ENCODE measurements at regions not wholly inside any gene's neighbourhood (a gene's known extent, or its start where the extent isn't known, plus 50 kb on each side); places are given as distances from the start of the nearest gene placed in this dataset.

- no peak for ATAC-seq
- no peak for TF ChIP-seq E2F5 (CRISPR knock-in tag; IDR thresholded peaks at IDR 0.05)
- TF ChIP-seq NCOA6 (IDR thresholded peaks at IDR 0.05) = no peak
- no peak for TF ChIP-seq NFE2L1 (tag; IDR thresholded peaks at IDR 0.05; ENCODE audit: borderline replicate concordance, low read depth)
- TF ChIP-seq KAT8 (IDR thresholded peaks at IDR 0.05; ENCODE audit: low read depth) = no peak
- no peak for TF ChIP-seq ZNF41 (CRISPR knock-in tag; conservative IDR thresholded peaks at IDR 0.05)
- TF ChIP-seq RERE (CRISPR knock-in tag; IDR thresholded peaks at IDR 0.05; ENCODE audit: borderline replicate concordance) = no peak
- TF ChIP-seq, protein P1, sequence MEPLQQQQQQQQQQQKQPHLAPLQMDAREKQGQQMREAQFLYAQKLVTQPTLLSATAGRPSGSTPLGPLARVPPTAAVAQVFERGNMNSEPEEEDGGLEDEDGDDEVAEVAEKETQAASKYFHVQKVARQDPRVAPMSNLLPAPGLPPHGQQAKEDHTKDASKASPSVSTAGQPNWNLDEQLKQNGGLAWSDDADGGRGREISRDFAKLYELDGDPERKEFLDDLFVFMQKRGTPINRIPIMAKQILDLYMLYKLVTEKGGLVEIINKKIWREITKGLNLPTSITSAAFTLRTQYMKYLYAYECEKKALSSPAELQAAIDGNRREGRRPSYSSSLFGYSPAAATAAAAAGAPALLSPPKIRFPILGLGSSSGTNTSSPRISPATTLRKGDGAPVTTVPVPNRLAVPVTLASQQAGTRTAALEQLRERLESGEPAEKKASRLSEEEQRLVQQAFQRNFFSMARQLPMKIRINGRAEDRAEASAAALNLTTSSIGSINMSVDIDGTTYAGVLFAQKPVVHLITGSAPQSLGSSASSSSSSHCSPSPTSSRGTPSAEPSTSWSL (CRISPR knock-in tag; IDR thresholded peaks at IDR 0.05; ENCODE audit: borderline replicate concordance) = no peak
- no peak for TF ChIP-seq CTCFL (IDR thresholded peaks at IDR 0.05; ENCODE audit: borderline replicate concordance, insufficient read depth, low read depth, low read length, poor library complexity, severe bottlenecking)
- TF ChIP-seq ZNF436 (CRISPR knock-in tag; IDR thresholded peaks at IDR 0.05) = no peak
- FAIRE-seq = no peak
Observed at GRCh38 chr5:148903587-148903986, 77.2 kb downstream of the ADRB2 start.

More at GRCh38 chr5:148903587-148903986, 77.2 kb downstream of the ADRB2 start:
- ChIA-PET POLR2A (no interaction called here), CTCF (ENCODE audit: low intra/inter-chr PET ratio) (no interaction called here)
- Histone ChIP-seq H3K9ac (ENCODE audit: insufficient read depth in 1 of 2, low read depth in 2 of 2, low read length in 2 of 2) (no peak overlapping the region), H3K27ac (ENCODE audit: extremely low read depth, low read depth, low read length) (no peak overlapping the region), H3K27me3 (ENCODE audit: control insufficient read depth in 2 of 2, insufficient read depth in 2 of 2, low read length in 2 of 2) (peaks cover 0 to 3% of the 10 kb centered on the region in 2 experiments; a peak in 2 of 5 replicates), H3K4me3 (no peak overlapping the region), H3K4me1 (replicated peaks in 1 of 2; ENCODE audit: control insufficient read depth in 2 of 2, insufficient read depth in 2 of 2, low read length in 2 of 2) (no peaks in the 10 kb centered on the region), H3K36me3 (ENCODE audit: control insufficient read depth, insufficient read depth, low read length) (no peaks in the 10 kb centered on the region), H3K9me1 (ENCODE audit: control insufficient read depth, insufficient read depth, low read length) (no peaks in the 10 kb centered on the region), H2AFZ (ENCODE audit: low read depth, low read length) (no peak overlapping the region), H3K4me2 (ENCODE audit: insufficient read depth, low read length) (no peak overlapping the region), H3K79me2 (ENCODE audit: control insufficient read depth, insufficient read depth, low read length) (no peaks in the 10 kb centered on the region), H4K20me1 (replicated peaks; ENCODE audit: control insufficient read depth, insufficient read depth, low read length) (no peaks in the 10 kb centered on the region), H3K9me3 (replicated peaks; ENCODE audit: control insufficient read depth, insufficient read depth, low read depth, low read length) (no peaks in the 10 kb centered on the region)
- no peak for DNase-seq (ENCODE audit: extremely low read depth in 1 of 4, low spot score in 3 of 4)
- in situ Hi-C loops (cut with MboI) (loop anchor here (10.0 kb wide), 1 partner anchor 211 kb away; no protein-coding TSS in a partner anchor), intact Hi-C loops (cut with micrococcal nuclease) (no loop called here)
- no TSS peak for BruUV-seq (replicated peaks)
- WGBS (ENCODE audit: insufficient coverage, low coverage, missing lambda C conversion rate) = 6% methylated on average over 2 of the region's 2 CpGs
